Superior temporal gyrus (tissue), 1 donor: ENCODE measurements at regions not wholly inside any gene's neighbourhood (a gene's known extent, or its start where the extent isn't known, plus 50 kb on each side); places are given as distances from the start of the nearest gene placed in this dataset.
A peak's percentile ranks its signal among the peaks of the same experiment; 100 is the strongest.
"Not testable (repeated sequence)": the region's sequence is repeated elsewhere in the genome, so short reads cannot be mapped to it uniquely, and the experiment has no call there.

Experiments
- DNase-seq: peaks from one replicate; pipeline ENCODE4 v3.0.0-alpha.2; 2016; ENCODE audit errors: extremely low spot score

- not testable (repeated sequence) for DNase-seq
Measured at GRCh38 chr15:21774760-21775159, 102.8 kb downstream of the POTEB start.

- not testable (repeated sequence) for DNase-seq
Measured at GRCh38 chr15:21766524-21766923, 111.0 kb downstream of the POTEB start.

DNA sequence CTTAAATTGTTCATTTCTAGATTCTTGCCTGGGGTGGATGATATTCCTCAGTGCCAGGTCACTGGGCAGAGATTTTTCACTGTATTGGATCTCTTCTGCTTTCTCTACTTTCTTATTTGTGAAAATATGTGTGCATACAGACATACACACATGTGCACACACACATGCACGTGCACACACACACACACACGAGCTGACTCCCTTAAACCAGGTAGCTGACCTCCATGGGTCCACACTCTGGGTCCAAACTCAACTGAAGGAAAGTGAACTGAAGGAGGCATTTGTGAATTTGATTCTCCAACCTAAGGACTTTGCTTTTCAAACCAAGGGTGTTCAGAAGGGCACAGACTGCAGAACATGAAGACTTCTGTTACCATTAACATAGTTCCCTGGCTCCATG, 113.8 kb downstream of the POTEB start:
- not testable (repeated sequence) for DNase-seq

GRCh38 chr15:21760250-21761023, 117.1 kb downstream of the POTEB start:
- peak; percentile 0 for DNase-seq

GRCh38 chr15:21759401-21760165, 118.0 kb downstream of the POTEB start:
- peak; percentile 0 for DNase-seq

DNA sequence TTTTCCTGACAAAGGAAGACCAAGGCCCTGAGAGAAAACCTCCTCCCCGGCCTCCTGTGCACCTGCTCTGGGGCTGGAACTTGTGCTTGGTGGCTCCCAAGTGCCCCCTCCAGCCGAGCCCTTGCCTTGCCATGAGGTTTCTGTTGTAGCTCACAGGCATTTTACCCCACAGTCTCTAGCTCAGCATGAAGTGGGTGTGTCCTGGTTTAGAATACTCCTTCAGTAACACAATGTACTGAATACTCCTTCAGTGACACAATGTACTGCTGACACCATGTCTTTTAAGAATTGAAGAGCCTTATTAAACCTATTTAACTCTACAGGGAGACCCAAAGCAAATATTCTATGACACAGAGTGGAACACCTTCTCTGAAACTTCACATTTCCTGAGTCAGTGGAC, 123.7 kb downstream of the POTEB start:
- not testable (repeated sequence) for DNase-seq

DNA sequence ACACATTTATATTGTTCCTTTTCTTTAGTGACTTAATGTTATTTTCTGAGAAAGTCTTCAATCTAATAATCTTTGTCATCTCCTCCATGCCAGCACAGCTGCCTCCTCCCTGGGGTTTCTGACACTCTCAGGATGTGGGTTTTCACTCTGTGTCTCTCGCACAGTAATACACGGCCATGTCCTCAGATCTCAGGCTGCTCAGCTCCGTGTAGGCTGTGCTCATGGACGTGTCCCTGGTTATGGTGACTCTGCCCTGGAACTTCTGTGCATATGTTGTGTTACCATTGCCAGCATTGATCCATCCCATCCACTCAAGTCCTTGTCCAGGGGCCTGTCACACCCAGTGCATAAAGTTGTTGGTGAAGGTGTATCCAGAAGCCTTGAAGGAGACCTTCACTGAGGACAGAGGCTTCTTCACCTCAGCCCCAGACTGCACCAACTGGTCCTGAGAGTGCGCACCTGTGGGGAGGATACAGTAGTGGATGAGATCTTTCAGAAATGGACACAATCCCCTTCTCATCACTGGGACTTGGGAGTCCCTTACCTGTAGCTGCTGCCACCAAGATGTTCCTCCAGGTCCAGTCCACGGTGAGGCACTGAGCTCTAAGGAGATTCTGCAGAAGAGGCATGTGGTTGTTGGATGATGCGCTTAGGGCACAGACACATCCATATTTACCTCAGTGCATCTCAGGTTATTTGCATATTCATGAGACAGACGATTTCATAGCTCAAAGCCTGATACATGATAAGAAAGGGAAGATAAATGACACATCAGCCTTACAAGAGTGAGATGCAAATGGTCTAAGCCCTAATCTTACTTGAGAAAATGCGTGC, 125.2 kb downstream of the POTEB start:
- not testable (repeated sequence) for DNase-seq

DNA sequence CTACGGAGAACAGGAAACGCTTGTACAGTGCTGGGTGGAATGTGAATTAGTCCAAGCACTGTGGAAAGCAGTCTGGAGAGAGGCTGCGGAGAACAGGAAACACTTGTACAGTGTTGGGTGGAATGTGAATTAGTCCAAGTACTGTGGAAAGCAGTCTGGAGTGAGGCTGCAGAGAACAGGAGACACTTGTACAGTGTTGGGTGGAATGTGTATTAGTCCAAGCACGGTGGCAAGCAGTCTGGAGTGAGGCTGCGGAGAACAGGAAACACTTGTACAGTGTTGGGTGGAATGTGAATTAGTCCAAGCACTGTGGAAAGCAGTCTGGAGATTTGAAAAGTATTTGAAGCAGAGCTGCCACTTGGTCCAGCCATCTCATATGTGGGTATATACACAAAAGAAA, 128.4 kb downstream of the POTEB start:
- not testable (repeated sequence) for DNase-seq

- DNase-seq, result not testable (repeated sequence)
Measured at GRCh38 chr15:21744245-21744915, 133.2 kb downstream of the POTEB start.

- not testable (repeated sequence) for DNase-seq
Measured at GRCh38 chr15:21742067-21742466, 135.5 kb downstream of the POTEB start.

DNA sequence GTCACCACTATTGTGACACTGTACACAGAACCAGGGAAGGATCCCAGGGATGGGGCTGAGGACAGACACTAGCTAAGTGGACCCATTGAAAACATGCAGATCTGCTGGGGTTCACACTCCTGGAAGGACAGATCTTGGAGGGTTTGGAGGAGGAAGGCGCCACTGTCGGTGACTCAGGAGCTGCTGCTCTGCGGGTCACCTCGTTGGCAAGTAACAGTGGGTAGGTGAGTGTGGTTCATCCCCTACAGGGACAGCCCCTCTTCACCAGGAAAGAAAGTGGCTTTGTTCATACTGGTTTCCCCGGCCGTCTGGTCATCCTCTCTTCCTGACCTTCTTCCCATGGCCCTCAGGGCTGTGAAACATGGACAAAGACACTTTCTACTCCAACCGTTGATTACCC, 139.5 kb downstream of the POTEB start:
- not testable (repeated sequence) for DNase-seq

DNA sequence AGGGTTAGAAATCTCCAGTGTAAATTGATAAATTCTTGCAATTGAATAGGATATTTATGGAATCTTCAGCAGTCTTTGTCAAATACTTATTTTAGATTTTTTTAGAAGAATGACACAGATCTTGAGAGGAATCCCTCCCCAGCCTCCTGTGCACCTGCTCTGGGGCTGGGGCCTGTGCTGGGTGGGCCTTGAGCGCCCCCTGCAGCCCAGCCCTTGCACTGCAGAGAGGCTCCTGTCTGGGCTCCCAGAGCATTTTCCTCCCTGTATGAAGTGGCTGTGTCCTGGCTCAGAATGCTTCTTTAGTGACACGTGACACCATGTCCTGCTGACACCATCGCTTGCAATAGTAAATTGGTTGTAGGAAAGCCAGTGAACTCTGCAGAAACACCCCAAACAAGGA, 141.1 kb downstream of the POTEB start:
- DNase-seq, result not testable (repeated sequence)

GRCh38 chr15:21735837-21736236, 141.7 kb downstream of the POTEB start:
- not testable (repeated sequence) for DNase-seq

GRCh38 chr15:21735368-21735767, 142.2 kb downstream of the POTEB start:
- not testable (repeated sequence) for DNase-seq

DNA sequence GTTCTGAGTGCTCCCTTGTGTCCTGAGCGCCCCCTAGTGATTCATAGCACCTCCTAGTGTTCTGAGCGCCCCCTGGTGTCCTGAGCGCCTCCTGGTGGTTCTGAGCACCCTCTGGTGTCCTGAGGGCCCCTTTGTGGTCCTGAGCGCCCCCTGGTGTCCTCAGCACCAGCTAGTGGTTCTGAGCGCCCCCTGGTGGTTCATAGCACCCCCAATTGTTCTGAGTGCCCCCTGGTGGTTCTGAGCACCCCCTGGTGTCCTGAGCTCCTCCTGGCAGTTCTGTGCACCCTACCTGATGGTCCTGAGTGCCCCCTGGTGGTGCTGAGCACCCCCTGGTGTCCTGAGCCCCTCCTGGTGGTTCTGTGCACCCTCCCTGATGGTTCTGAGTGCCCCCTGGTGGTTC, 146.0 kb downstream of the POTEB start:
- DNase-seq, result not testable (repeated sequence)

- not testable (repeated sequence) for DNase-seq
Measured at GRCh38 chr15:21730427-21731405, 146.8 kb downstream of the POTEB start.

DNA sequence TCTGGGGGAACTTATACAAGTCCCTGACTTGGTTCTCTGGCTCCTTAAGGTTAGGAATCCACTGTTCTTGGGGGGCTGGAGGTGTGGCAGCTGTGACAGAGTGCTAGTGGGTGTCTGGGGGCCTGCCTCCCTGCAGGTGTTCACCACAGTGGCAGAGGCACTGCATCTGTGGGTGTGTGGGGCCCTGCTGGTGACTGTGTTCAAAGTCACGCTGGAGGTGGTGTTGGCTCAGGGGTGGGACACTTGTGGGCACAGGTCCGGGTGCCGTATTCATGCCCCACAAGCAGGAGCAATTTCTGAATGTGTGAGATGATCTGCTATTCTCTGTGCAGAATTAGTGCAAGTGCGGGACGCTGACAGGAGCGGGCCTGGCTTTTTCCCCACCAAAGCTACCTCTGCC, 152.5 kb downstream of the POTEB start:
- not testable (repeated sequence) for DNase-seq

- not testable (repeated sequence) for DNase-seq
Measured at GRCh38 chr15:21721115-21721514, 156.4 kb downstream of the POTEB start.

- DNase-seq, result not testable (repeated sequence)
Measured at GRCh38 chr15:21718779-21719178, 158.8 kb downstream of the POTEB start.

DNA sequence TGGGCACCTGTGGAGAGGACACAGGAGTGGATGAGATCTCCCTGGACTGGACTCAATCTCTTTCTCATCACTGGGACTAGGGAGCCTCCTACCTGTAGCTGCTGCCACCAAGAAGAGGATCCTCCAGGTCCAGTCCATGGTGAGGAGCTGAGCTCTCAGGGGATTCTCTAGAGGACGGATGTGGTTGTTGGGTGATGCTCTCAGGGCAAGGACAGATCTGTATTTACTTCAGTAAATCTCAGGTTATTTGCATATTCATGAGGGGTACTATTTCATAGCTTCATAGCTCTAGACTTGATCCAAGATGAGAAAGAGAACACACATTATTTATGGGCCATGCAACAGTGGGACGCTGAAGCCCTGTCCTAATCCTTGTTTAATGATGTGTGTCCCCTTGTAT, 159.4 kb downstream of the POTEB start:
- DNase-seq, result not testable (repeated sequence)
